ENCODE measurements at regions not wholly inside any gene's neighbourhood (a gene's known extent, or its start where the extent isn't known, plus 50 kb on each side); places are given as distances from the start of the nearest gene placed in this dataset.

GRCh38 chr1:8161546-8162105, 135.5 kb upstream of the ERRFI1 start:
- no peak for TF ChIP-seq RAD21 (conservative IDR thresholded peaks at IDR 0.05)
- TF ChIP-seq CTCF (IDR thresholded peaks at IDR 0.05; ENCODE audit: poor library complexity, severe bottlenecking), result no peak
- no peak for TF ChIP-seq POLR2AphosphoS5 (IDR thresholded peaks at IDR 0.05)
- no peak for TF ChIP-seq REST (IDR thresholded peaks at IDR 0.05; ENCODE audit: borderline replicate concordance)
- TF ChIP-seq EZH2 (IDR thresholded peaks at IDR 0.05; ENCODE audit: borderline replicate concordance, insufficient read depth, low read length, poor library complexity, severe bottlenecking), result no peak
